ENCODE measurements at regions not wholly inside any gene's neighbourhood (a gene's known extent, or its start where the extent isn't known, plus 50 kb on each side); places are given as distances from the start of the nearest gene placed in this dataset.

DNA sequence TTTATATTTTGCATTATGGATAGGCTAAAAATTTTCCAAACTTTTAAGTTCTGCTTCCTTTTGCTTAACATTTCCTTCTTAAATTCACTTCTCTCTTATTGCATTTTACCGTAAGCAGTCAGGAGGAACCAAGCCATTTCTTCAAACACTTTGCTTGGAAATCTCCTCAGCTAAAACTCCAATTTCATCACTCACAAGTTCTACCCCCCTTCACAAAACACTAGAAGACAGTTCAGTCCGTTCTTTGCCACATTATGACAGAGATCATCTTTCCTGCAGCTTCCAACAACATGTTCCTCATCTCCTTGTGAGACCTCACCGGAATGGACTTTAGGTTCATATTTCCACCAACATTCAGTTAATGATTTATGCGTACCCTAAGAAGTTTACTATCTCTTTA, 79.2 kb upstream of the LY86 start:
- TF ChIP-seq POLR2AphosphoS5 (IDR thresholded peaks at IDR 0.05) (no peak), POLR2A (IDR thresholded peaks at IDR 0.05) (no peak)
- TF ChIP-seq, protein P1, sequence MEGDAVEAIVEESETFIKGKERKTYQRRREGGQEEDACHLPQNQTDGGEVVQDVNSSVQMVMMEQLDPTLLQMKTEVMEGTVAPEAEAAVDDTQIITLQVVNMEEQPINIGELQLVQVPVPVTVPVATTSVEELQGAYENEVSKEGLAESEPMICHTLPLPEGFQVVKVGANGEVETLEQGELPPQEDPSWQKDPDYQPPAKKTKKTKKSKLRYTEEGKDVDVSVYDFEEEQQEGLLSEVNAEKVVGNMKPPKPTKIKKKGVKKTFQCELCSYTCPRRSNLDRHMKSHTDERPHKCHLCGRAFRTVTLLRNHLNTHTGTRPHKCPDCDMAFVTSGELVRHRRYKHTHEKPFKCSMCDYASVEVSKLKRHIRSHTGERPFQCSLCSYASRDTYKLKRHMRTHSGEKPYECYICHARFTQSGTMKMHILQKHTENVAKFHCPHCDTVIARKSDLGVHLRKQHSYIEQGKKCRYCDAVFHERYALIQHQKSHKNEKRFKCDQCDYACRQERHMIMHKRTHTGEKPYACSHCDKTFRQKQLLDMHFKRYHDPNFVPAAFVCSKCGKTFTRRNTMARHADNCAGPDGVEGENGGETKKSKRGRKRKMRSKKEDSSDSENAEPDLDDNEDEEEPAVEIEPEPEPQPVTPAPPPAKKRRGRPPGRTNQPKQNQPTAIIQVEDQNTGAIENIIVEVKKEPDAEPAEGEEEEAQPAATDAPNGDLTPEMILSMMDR (IDR thresholded peaks at IDR 0.05) = no peak
